NB4 (cell line): ENCODE measurements at regions not wholly inside any gene's neighbourhood (a gene's known extent, or its start where the extent isn't known, plus 50 kb on each side); places are given as distances from the start of the nearest gene placed in this dataset.

Experiments
- POLR2A ChIP-seq: IDR thresholded peaks from 2 replicates; pipeline ENCODE4 v1.6.1; 2011; ENCODE audit warnings: mild to moderate bottlenecking; ENCODE audit not compliant: insufficient read length; ENCODE audit errors: extremely low read depth
- TF ChIP-seq, protein P1 (sequence below): IDR thresholded peaks from one replicate; pipeline ENCODE4 v1.5.1; 2012; ENCODE audit warnings: low read depth, low read length

DNA sequence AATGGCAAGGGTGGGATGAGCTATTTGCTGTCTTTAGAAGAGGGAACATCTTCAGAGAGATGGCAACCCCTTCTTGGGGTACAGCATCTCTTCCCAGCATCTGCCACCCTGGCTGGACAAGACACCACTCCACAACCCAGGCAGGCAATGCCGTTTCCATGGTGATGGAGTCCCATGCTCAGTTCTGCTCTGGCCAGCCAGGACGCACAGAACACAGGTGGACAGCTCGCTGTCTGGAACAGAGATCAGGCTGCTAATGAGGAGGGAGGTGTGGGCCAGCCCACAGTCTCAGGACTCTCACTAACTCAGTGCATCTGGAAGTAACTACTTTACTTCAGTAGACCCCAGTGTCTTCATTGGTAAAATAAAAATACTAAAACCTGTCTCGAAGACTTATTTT lies 321.0 kb upstream of the CPEB2 start:
- TF ChIP-seq, protein P1, sequence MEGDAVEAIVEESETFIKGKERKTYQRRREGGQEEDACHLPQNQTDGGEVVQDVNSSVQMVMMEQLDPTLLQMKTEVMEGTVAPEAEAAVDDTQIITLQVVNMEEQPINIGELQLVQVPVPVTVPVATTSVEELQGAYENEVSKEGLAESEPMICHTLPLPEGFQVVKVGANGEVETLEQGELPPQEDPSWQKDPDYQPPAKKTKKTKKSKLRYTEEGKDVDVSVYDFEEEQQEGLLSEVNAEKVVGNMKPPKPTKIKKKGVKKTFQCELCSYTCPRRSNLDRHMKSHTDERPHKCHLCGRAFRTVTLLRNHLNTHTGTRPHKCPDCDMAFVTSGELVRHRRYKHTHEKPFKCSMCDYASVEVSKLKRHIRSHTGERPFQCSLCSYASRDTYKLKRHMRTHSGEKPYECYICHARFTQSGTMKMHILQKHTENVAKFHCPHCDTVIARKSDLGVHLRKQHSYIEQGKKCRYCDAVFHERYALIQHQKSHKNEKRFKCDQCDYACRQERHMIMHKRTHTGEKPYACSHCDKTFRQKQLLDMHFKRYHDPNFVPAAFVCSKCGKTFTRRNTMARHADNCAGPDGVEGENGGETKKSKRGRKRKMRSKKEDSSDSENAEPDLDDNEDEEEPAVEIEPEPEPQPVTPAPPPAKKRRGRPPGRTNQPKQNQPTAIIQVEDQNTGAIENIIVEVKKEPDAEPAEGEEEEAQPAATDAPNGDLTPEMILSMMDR = no peak
- TF ChIP-seq POLR2A = no peak
